Hypothalamus (tissue), 51 donors: ENCODE measurements at regions not wholly inside any gene's neighbourhood (a gene's known extent, or its start where the extent isn't known, plus 50 kb on each side); places are given as distances from the start of the nearest gene placed in this dataset.
A peak's percentile ranks its signal among the peaks of the same experiment; 100 is the strongest.

Source experiments
- DNase-seq, 51 donors: peaks; one replicate each; lab custom pipeline; 2025; lab: John Stamatoyannopoulos, UW

GRCh38 chr1:86229405-86229975 lies 72.9 kb upstream of the COL24A1 start:
- DNase-seq: no peak

GRCh38 chr1:86228546-86228945 lies 72.0 kb upstream of the COL24A1 start:
- DNase-seq: no peak

- DNase-seq: no peak
Measured at GRCh38 chr1:86227026-86227425, 70.5 kb upstream of the COL24A1 start.

GRCh38 chr1:86226204-86226603 lies 69.6 kb upstream of the COL24A1 start:
- DNase-seq: no peak

- DNase-seq: no peak
Measured at GRCh38 chr1:86224651-86225310, 68.2 kb upstream of the COL24A1 start.

- DNase-seq: no peak
Measured at GRCh38 chr1:86218859-86219258, 62.3 kb upstream of the COL24A1 start.

- no peak for DNase-seq
Measured at GRCh38 chr1:86214605-86215004, 58.0 kb upstream of the COL24A1 start.

GRCh38 chr1:86209346-86209745 lies 52.8 kb upstream of the COL24A1 start:
- no peak for DNase-seq

GRCh38 chr1:86207323-86207722 lies 50.8 kb upstream of the COL24A1 start:
- peak in 1 of 51 donors; percentile 52 for DNase-seq
